K562 (cell line): ENCODE measurements at regions not wholly inside any gene's neighbourhood (a gene's known extent, or its start where the extent isn't known, plus 50 kb on each side); places are given as distances from the start of the nearest gene placed in this dataset.

Experiments used
- ATAC-seq: fragments of 200-7000 bp; cut with Tn5 transposase; 3 replicates; pipeline ENCODE4 v1.9.1; 2020; ENCODE audit warnings: moderate library complexity
- BruUV-seq: library from RNA; stranded (reverse); fragments of 400-500 nt; replicated peaks from 2 replicates; lab custom pipeline; 2021; lab: Mats Ljungman, UMichigan
- CTCF ChIA-PET: fragments of 300-600 bp; formaldehyde crosslinking; extraction: SDS; loops from one replicate; lab custom pipeline; 2021; ENCODE audit warnings: low intra/inter-chr PET ratio; lab: Yijun Ruan, JAX
- POLR2A ChIA-PET: fragments of 300-600, 350-650 bp; sonication (Branson Sonifier 250); formaldehyde crosslinking; extraction: SDS; loops from one replicate; lab custom pipeline; 2021; ENCODE audit warnings: antibody characterized with exemption, inconsistent platforms; lab: Yijun Ruan, JAX
- DNase-seq, 4 experiments: peaks; one replicate each; pipeline versions ENCODE4 v3.0.0 to v3.0.0-alpha.2; 2011 to 2018; ENCODE audit warnings: low spot score in 3 of 4, mixed read lengths in 3 of 4; ENCODE audit errors: extremely low read depth in 1 of 4
- FAIRE-seq: peaks from 2 replicates; lab custom pipeline; 2011; peaks lifted over from hg19 to GRCh38; lab: Jason Lieb, UNC
- H2AFZ ChIP-seq: 2 replicates; pipeline ENCODE4 v1.6.0; 2011; ENCODE audit warnings: low read depth, low read length, control low read depth, inconsistent platforms
- H3K27ac ChIP-seq: fragments of 200-600 bp; 3 replicates; pipeline ENCODE4 v1.8.0; 2011; ENCODE audit warnings: low read depth, mild to moderate bottlenecking, control low read depth, inconsistent platforms, low read length, moderate library complexity, mixed read lengths; ENCODE audit errors: extremely low read depth
- H3K27me3 ChIP-seq, 2 experiments: fragments of 300-600 bp in 1 of 2; 2 replicates in 1 of 2; 3 replicates in 1 of 2; pipeline versions ENCODE4 v1.6.0 to v1.8.0; 2011; ENCODE audit warnings: inconsistent platforms in 2 of 2, low read length in 2 of 2, mild to moderate bottlenecking in 1 of 2, mixed read lengths in 1 of 2, moderate library complexity in 1 of 2; ENCODE audit not compliant: control insufficient read depth in 2 of 2, insufficient read depth in 2 of 2
- H3K36me3 ChIP-seq: fragments of 300-600 bp; 3 replicates; pipeline ENCODE4 v1.8.0; 2011; ENCODE audit warnings: mild to moderate bottlenecking, low read length, inconsistent platforms; ENCODE audit not compliant: control insufficient read depth, insufficient read depth
- H3K4me1 ChIP-seq, 2 experiments: fragments of 200-600 bp in 1 of 2; replicated peaks in 1 of 2; 2 replicates in 1 of 2; 3 replicates in 1 of 2; pipeline versions ENCODE4 v1.5.1 to v1.8.0; 2011; ENCODE audit warnings: inconsistent platforms in 2 of 2, low read length in 2 of 2, mild to moderate bottlenecking in 1 of 2, mixed read lengths in 1 of 2, moderate library complexity in 1 of 2; ENCODE audit not compliant: control insufficient read depth in 2 of 2, insufficient read depth in 2 of 2
- H3K4me2 ChIP-seq: 2 replicates; pipeline ENCODE4 v1.6.1; 2011; ENCODE audit warnings: low read length, control low read depth, inconsistent platforms, mixed read lengths; ENCODE audit not compliant: insufficient read depth
- H3K4me3 ChIP-seq: fragments of 200-600 bp; sonication (generic), shearing (Covaris generic); 2 replicates; pipeline ENCODE4 v1.5.1; 2016; ENCODE audit warnings: control low read depth, inconsistent platforms
- H3K79me2 ChIP-seq: fragments of 200-600 bp; 3 replicates; pipeline ENCODE4 v1.8.0; 2011; ENCODE audit warnings: low read length, inconsistent platforms; ENCODE audit not compliant: control insufficient read depth, insufficient read depth
- H3K9ac ChIP-seq, 2 experiments: 2 replicates each; pipeline versions ENCODE4 v1.6.0 to v1.6.1; 2011; ENCODE audit warnings: low read depth in 2 of 2, low read length in 2 of 2, control low read depth in 1 of 2, inconsistent platforms in 1 of 2, mild to moderate bottlenecking in 1 of 2, mixed read lengths in 1 of 2; ENCODE audit not compliant: insufficient read depth in 1 of 2
- H3K9me1 ChIP-seq: one replicate; pipeline ENCODE4 v1.6.0; 2011; ENCODE audit warnings: inconsistent platforms, mild to moderate bottlenecking, low read length, moderate library complexity; ENCODE audit not compliant: control insufficient read depth, insufficient read depth
- H3K9me3 ChIP-seq: replicated peaks from 2 replicates; pipeline ENCODE4 v1.5.1; 2011; ENCODE audit warnings: low read depth, low read length, inconsistent platforms; ENCODE audit not compliant: control insufficient read depth, insufficient read depth
- H4K20me1 ChIP-seq: replicated peaks from 2 replicates; pipeline ENCODE4 v1.6.1; 2011; ENCODE audit warnings: low read length, inconsistent platforms, mixed read lengths; ENCODE audit not compliant: control insufficient read depth, insufficient read depth
- ARID1B ChIP-seq: fragments of 450-650 bp; IDR thresholded peaks from 2 replicates; pipeline ENCODE4 v1.6.1; 2016; ENCODE audit warnings: antibody characterized with exemption, mild to moderate bottlenecking, inconsistent platforms
- CBFB ChIP-seq: sonication (generic); formaldehyde crosslinking; IDR thresholded peaks from 2 replicates; pipeline ENCODE4 v1.4.0; 2020; ENCODE audit warnings: mild to moderate bottlenecking, missing genetic modification reagents
- FOXK1 ChIP-seq: sonication (generic); formaldehyde crosslinking; IDR thresholded peaks from 2 replicates; pipeline ENCODE4 v1.8.0; 2022; ENCODE audit warnings: missing genetic modification reagents, mild to moderate bottlenecking, borderline replicate concordance
- KDM5B ChIP-seq: fragments of 200-600 bp; sonication (generic); IDR thresholded peaks from 2 replicates; pipeline ENCODE4 v1.6.1; 2012; ENCODE audit warnings: low read depth, mild to moderate bottlenecking, moderate library complexity, low read length, control low read depth, inconsistent platforms; ENCODE audit not compliant: insufficient replicate concordance
- MEF2D ChIP-seq: conservative IDR thresholded peaks from 2 replicates; pipeline ENCODE4 v1.6.1; 2016; ENCODE audit warnings: low read depth, missing genetic modification characterization, missing compliant biosample characterization
- POLR3A ChIP-seq: IDR thresholded peaks from 2 replicates; pipeline ENCODE4 v1.6.1; 2011; ENCODE audit warnings: borderline replicate concordance, mild to moderate bottlenecking, moderate library complexity; ENCODE audit not compliant: insufficient read length, insufficient read depth; ENCODE audit errors: extremely low read depth
- PYGO2 ChIP-seq: fragments of 450-650 bp; IDR thresholded peaks from 2 replicates; pipeline ENCODE4 v1.6.1; 2016; ENCODE audit warnings: mild to moderate bottlenecking, missing genetic modification characterization, moderate library complexity, missing compliant biosample characterization
- TAF15 ChIP-seq: fragments of 200-400 bp; formaldehyde crosslinking; IDR thresholded peaks from 2 replicates; pipeline ENCODE4 v1.6.1; 2017; ENCODE audit warnings: mild to moderate bottlenecking, low read depth, low read length, moderate library complexity
- TCFL5 ChIP-seq: fragments of 250-450 bp; sonication (Bioruptor Pico); conservative IDR thresholded peaks from 2 replicates; pipeline ENCODE4 v1.6.1; 2021; ENCODE audit warnings: mild to moderate bottlenecking, moderate library complexity, matching md5 sums
- ZNF175 ChIP-seq: fragments of 200-800 bp; sonication (Bioruptor generic); IDR thresholded peaks from 2 replicates; pipeline ENCODE4 v1.6.1; 2016; ENCODE audit warnings: low read depth, mild to moderate bottlenecking, missing genetic modification characterization, missing compliant biosample characterization
- WGBS: fragments of 100-300 bp; shearing (Covaris generic); methylation state at CpG from one replicate; pipeline ENCODE4 v1.1.6; 2016; ENCODE audit warnings: low coverage, mixed read lengths; ENCODE audit not compliant: insufficient coverage; ENCODE audit errors: missing lambda C conversion rate; 5-methylcytosine and 5-hydroxymethylcytosine counted together
- in situ Hi-C: fragments of 300-500 bp; cut with MboI; formaldehyde crosslinking; loops from 4 replicates; pipeline ENCODE4 v1.15.0; 2018; ENCODE audit warnings: inconsistent platforms, mixed read lengths
- intact Hi-C: fragments of 100-400 bp; cut with micrococcal nuclease; formaldehyde crosslinking; loops from 2 replicates; pipeline ENCODE4 v1.14.2; 2022
- TF ChIP-seq, protein P1 (sequence below), 2 experiments: fragments of 450-650 bp; IDR thresholded peaks; 2 replicates each; pipeline ENCODE4 v1.6.1; 2018; ENCODE audit warnings: mild to moderate bottlenecking in 2 of 2, low read depth in 1 of 2; ENCODE audit not compliant: partially characterized antibody in 2 of 2
- TF ChIP-seq, protein P2 (sequence below): fragments of 150-350 bp; IDR thresholded peaks from 2 replicates; pipeline ENCODE4 v1.6.1; 2014; ENCODE audit warnings: low read depth, mild to moderate bottlenecking, low read length, borderline replicate concordance

GRCh38 chr5:40017918-40018317 is 593.1 kb upstream of the DAB2 start:
- no TSS peak for BruUV-seq
- no peak overlapping the region for H3K27ac ChIP-seq
- ChIA-PET CTCF (no interaction called here), POLR2A (no interaction called here)
- TF ChIP-seq ARID1B (no peak), MEF2D (tag) (no peak), POLR3A (no peak), PYGO2 (tag) (no peak), KDM5B (no peak), TCFL5 (no peak), ZNF175 (CRISPR knock-in tag) (no peak), TAF15 (no peak), FOXK1 (CRISPR knock-in tag) (no peak), CBFB (no peak)
- TF ChIP-seq, protein P1, sequence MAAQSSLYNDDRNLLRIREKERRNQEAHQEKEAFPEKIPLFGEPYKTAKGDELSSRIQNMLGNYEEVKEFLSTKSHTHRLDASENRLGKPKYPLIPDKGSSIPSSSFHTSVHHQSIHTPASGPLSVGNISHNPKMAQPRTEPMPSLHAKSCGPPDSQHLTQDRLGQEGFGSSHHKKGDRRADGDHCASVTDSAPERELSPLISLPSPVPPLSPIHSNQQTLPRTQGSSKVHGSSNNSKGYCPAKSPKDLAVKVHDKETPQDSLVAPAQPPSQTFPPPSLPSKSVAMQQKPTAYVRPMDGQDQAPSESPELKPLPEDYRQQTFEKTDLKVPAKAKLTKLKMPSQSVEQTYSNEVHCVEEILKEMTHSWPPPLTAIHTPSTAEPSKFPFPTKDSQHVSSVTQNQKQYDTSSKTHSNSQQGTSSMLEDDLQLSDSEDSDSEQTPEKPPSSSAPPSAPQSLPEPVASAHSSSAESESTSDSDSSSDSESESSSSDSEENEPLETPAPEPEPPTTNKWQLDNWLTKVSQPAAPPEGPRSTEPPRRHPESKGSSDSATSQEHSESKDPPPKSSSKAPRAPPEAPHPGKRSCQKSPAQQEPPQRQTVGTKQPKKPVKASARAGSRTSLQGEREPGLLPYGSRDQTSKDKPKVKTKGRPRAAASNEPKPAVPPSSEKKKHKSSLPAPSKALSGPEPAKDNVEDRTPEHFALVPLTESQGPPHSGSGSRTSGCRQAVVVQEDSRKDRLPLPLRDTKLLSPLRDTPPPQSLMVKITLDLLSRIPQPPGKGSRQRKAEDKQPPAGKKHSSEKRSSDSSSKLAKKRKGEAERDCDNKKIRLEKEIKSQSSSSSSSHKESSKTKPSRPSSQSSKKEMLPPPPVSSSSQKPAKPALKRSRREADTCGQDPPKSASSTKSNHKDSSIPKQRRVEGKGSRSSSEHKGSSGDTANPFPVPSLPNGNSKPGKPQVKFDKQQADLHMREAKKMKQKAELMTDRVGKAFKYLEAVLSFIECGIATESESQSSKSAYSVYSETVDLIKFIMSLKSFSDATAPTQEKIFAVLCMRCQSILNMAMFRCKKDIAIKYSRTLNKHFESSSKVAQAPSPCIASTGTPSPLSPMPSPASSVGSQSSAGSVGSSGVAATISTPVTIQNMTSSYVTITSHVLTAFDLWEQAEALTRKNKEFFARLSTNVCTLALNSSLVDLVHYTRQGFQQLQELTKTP (IDR thresholded peaks at IDR 0.05; ENCODE audit: low read depth in 1 of 2, partially characterized antibody in 2 of 2), result no peak
- TF ChIP-seq, protein P2, sequence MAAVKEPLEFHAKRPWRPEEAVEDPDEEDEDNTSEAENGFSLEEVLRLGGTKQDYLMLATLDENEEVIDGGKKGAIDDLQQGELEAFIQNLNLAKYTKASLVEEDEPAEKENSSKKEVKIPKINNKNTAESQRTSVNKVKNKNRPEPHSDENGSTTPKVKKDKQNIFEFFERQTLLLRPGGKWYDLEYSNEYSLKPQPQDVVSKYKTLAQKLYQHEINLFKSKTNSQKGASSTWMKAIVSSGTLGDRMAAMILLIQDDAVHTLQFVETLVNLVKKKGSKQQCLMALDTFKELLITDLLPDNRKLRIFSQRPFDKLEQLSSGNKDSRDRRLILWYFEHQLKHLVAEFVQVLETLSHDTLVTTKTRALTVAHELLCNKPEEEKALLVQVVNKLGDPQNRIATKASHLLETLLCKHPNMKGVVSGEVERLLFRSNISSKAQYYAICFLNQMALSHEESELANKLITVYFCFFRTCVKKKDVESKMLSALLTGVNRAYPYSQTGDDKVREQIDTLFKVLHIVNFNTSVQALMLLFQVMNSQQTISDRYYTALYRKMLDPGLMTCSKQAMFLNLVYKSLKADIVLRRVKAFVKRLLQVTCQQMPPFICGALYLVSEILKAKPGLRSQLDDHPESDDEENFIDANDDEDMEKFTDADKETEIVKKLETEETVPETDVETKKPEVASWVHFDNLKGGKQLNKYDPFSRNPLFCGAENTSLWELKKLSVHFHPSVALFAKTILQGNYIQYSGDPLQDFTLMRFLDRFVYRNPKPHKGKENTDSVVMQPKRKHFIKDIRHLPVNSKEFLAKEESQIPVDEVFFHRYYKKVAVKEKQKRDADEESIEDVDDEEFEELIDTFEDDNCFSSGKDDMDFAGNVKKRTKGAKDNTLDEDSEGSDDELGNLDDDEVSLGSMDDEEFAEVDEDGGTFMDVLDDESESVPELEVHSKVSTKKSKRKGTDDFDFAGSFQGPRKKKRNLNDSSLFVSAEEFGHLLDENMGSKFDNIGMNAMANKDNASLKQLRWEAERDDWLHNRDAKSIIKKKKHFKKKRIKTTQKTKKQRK, result no peak
- H3K9me1 ChIP-seq, result no peaks in the 10 kb centered on the region
- 0% methylated on average over 3 of the region's 3 CpGs for WGBS
- H3K9ac ChIP-seq, result no peak overlapping the region
- no peaks in the 10 kb centered on the region for H3K4me1 ChIP-seq
- no peaks in the 10 kb centered on the region for H4K20me1 ChIP-seq
- ATAC-seq (no peak), FAIRE-seq (no peak), DNase-seq (no peak)
- H3K36me3 ChIP-seq, result no peaks in the 10 kb centered on the region
- no peak overlapping the region for H3K4me2 ChIP-seq
- in situ Hi-C loops, result no loop called here
- H2AFZ ChIP-seq, result no peak overlapping the region
- H3K27me3 ChIP-seq, result no peaks in the 10 kb centered on the region
- H3K4me3 ChIP-seq, result no peak overlapping the region
- H3K9me3 ChIP-seq, result no peaks in the 10 kb centered on the region
- H3K79me2 ChIP-seq, result no peaks in the 10 kb centered on the region
- intact Hi-C loops, result no loop called here
